SW480 (cell line): ENCODE measurements at regions not wholly inside any gene's neighbourhood (a gene's known extent, or its start where the extent isn't known, plus 50 kb on each side); places are given as distances from the start of the nearest gene placed in this dataset.

ENCODE experiments used
- DNase-seq: peaks from one replicate; pipeline ENCODE4 v3.0.0-alpha.2; 2016; ENCODE audit warnings: low spot score

DNA sequence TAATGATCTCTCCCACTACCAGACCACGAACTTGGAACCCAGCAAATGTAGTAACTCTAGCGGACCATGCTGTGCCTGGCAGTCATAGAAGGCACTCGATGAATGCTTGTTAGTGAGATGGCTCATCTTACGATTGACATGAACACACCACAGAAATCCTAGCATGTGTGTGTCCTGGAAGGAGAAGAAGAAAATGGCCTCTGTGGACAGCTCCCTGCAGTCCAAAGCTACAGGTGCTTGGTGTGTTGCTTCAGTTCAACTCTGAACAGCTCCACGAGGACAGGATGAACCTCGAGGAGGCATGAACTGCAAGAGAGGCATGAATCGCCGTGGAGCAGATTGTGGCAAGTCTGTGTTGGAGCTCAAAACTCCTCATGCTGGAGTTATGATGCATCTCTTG is 93.5 kb downstream of the KLF6 start:
- no peak for DNase-seq

DNA sequence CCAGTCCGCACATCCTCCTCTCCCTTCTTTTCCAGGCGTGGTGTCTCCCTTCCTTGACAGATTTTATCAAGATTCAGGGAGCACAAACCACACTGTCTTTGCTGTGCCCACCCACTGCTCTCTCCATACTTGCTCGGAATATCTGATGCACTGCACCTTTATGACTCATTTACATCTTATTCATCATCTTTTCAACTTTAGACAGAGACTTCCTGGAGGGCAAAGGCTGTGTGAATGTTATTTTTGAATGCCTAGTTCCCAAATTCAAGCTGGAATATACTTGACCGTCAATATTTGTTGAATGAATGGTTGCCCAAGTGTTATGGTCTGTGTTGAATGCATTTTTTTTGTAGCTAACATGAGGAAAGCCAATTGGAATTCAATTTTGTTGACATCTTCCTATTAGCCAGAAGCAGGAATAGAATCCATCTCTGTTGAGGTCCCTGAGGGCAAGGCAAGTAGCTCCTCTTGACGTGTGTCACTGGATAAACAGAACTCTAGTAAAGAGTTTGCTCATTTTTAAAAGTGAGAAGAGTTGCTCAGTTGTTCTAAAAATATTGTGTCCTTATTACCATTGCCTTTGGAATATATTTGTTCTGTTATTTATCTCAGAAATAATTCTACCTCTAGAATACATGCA is 95.0 kb downstream of the KLF6 start:
- DNase-seq = no peak

DNA sequence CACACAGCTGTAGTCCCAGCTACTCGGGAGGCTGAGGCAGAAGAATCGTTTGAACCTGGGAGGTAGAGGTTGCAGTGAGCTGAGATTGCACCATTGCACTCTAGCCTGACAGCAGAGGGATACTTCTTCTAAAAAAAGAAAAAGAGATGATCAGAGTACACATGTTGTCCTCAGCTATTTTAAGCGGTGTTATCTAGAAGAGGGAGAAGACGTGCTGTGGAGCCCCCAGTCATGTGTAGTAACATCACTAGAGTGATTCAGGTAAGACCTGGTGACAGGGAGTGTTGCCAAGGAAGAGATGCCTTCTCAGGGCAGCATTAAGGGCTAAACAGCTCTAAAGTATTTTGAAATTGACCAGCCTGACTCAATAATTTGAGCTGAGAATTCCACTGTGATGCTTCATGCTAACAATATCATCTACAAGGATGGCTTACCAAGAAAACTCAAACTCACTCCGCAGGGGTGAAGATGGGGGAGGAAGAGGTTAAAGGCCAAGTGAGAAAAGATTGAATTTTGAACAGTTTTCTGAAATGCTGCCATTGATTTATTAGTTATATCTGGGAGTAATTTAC is 97.4 kb downstream of the KLF6 start:
- no peak for DNase-seq

DNA sequence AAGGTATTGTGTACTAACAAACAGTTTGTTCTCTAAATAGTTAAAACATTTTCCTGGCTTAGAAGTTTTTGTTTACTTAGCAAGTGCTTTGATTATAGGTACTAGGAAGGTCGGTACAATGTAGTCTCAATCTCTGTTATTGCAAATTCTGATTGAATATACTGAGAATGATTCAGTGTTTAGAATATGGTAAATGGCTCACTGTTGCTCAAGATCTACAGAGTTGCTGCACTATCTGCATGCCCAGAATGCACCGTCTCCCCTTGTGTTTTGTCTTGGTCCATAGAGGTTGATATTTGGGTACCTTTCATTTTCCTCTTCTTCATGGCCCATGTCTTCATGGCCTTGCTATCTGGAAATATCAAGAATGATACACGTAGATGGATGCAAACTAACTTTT is 99.6 kb downstream of the KLF6 start:
- DNase-seq = no peak

DNA sequence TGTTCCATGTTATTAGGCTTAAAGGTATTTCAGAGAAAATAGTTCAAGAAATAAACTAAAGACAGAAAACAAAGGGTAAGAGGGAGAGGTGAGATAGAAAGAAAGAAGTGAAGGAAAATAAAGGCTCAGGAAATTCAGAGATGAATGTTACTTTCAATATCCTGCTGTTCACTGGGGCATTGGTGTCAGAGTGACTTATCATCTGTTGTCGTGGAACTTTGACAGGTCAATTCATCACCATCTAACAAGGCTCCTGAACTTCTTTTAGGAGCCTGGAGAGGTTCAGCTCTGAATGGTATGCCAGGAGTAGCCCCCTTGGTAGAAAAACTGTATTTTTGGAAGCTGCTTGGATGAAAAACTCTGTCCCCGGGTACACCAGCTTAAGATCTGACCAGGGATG is 100.1 kb downstream of the KLF6 start:
- no peak for DNase-seq

DNA sequence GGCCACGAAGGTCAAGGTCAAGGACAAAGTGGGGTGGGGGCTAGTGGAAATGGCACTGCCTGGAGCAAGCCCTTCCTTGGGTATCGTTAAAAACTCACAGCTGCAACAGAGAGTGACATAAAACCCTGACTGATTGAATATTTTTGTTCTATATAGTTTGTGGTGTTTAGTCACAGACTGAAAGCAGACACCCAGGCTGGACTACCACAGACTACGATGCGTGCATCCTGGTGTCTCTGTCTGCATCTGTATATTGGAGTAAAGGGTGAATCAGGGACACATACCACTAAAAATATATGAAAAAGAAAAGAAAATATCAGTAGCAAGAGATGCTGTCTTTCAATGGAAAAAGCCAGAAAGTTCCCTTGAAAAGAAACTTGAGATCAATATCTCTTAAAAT is 101.4 kb downstream of the KLF6 start:
- no peak for DNase-seq

DNA sequence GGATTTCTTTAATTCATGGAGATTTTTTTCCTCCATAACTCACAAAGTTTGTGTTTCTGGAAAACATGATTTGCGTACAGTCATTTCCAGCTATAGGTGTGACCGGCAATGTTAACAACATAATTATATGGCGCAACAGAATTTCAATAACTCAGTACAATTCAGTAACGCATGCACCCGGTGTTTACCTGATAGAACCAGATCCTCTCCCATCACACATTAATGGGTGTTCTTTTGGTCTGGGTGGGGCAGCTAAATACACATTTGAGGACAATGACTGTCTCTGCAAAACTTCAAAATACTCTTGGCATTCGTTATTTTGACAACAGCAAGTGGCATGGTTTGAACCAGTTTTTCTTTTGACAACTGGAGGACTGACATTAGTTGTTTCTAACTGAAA is 102.3 kb downstream of the KLF6 start:
- DNase-seq = no peak

DNA sequence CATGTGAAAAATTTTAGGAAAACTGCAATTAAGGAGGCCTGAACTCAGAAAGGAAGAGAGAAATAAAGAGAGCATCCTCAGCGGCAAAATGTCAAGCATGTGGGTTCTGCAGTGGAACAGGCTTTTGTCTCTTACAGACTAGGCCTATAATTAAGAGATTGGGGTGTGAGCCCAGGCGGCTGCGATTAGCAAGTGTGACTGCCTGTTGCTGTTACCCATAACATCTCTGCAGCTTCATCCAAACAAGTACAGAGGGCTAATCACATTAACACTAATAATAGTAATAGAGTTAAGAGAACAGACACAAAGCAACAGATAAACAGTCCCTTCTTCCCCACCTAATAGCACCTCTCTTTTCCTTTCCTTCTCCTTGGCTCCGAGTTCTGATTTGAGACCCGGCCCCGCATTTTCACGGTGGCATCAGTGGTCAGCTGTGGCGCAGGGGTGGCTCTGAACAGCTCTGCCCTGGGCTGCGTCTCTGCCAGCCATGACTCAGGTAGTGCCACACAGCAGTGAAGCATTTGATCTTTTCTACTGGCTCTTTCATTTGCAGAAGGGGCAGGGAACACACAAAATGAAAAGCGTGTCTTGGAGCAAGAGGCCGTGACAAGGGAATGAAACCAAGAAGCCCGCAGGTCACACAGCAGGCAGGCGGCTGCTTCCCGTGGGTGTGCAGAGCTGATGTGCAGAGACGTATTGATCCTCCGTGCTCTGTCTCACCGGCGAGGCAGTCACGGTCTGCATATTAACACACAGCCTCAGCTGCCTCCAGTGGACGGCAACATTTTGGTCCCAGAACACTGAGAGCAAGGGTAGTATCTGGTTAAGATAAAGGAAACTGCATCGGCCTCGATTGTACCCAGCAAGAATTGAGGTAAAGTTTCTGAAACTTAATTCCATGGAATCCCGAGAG is 103.1 kb downstream of the KLF6 start:
- DNase-seq = no peak

DNA sequence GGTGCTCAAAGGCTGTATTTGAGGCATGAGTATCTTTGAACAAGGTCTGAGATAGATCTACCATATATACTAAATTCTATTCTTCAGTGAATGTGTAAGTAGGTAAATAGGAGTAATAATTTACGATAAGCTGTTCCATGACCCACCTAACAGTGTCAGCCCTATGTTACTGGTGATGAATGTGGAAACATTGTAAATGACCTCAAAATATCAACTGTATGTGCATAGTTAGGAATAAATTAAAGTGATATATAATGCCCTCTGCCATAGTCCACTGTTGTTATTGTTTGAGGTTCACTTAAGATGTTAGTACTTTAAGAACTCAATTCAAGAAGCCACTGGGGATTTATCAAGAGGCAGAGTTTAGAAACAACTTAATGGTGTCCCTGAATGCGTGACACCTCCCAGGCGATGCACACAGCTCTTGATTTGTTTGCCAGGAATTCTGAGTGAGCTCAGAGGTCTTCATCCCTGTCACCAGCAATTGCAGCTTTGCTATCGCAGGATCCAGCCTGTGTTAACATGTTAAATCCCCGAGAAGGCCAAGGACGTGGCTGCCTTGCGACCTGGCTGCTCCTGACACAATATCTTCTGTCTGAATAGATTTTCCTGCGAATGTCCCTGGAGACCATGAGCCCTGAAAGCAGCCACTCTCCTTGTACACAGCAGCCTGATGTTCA is 104.9 kb downstream of the KLF6 start:
- DNase-seq = no peak

DNA sequence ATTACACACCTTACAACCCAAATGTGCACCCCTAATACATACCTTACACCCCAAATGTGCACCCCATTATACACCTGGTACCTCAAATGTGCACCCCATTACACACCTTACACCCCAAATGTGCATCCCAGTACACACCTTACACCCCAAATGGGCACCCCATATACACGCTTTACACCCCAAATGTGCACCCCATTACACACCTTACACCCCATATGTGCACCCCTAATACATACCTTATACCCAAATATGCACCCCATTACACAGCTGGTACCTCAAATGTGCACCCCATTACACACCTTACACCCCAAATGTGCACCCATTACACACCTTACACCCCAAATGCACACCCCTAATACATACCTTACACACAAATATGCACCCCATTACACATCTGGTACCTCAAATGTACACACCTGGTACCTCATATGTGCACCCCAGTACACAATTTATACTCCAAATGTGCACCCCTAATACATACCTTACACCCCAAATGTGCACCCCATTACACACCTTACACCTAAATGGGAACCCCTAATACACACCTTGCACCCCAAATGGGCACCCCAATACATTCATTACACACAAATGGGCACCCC is 106.3 kb downstream of the KLF6 start:
- no peak for DNase-seq

DNA sequence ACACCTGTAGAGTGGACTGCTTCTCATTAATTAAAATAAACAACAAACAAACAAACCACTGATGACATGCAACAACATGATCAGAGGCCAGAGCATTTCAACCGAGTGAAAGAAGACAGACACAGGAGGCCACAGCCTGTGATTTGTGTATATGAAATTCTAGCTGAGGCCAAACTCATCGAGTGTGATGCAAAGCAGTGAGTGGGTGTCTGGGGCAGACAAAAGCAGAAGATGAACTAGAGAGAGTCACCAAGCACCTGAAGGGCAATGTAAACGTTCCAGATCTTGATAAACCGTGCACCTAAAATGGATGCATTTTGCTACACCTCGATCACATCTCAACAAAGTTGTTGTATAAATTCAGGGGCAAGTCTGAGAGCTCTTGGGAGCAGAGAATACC is 108.4 kb downstream of the KLF6 start:
- DNase-seq = no peak

DNA sequence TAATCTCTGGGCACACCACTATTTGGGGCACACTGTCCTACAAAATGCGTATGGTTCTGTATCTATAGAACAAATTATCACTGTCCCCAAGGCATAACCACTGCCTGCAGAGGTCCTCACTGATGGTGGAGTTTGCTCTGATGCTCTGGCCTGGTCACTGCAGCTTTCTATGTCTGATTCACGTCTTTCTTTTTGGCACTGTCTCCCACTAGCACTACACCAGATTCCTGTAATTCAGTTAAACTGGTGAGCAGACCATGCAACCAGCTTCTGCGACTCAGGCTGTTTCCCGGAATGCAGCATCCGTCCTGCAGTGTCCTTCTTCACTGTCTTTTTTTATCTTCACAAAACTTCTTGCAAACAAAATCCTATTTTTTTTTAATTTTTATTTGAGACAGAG is 112.8 kb downstream of the KLF6 start:
- no peak for DNase-seq

DNA sequence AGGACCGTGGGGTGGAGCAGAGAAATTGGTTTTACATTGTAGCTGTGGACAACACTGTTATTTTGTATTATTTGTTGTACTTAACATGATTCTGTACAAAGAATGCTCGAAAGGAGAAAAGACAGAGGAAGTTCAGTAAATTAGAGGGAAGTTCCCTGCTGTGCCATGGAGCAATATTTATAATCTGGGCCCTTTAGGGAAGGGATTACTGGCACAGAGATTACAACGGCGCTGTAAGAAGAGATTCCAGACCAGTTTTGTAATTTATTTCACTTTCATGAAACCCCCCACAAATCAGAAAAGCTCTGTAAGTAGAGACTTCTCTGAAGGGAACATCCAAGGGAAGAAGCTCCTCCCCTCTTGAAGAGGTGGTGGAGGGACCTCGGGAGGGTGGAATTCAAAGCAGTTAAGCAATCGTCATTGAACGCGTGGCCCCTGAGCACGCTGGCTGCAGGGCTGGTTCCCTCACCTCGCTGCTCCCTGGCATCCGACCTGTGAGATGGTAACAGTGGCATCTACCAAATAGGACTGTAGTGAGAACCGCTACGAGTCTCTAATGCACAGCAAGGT is 113.5 kb downstream of the KLF6 start:
- DNase-seq = no peak

DNA sequence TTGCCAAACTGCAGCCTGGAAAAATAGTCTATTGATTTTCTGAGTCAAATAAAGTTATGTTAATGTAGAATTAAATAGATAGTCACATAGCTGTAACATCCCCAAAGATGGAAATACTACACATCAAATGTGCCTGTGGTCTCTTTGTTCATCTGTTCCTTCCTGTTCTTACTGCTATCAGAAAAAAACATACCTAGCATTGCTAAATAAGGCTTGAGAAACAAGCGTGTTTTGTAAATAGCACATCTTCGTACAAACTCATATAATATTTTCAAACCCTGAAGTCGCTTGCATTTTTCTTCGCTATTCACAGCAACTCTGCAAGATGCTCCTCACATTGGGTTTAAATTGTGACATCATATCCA is 116.1 kb downstream of the KLF6 start:
- DNase-seq = no peak

DNA sequence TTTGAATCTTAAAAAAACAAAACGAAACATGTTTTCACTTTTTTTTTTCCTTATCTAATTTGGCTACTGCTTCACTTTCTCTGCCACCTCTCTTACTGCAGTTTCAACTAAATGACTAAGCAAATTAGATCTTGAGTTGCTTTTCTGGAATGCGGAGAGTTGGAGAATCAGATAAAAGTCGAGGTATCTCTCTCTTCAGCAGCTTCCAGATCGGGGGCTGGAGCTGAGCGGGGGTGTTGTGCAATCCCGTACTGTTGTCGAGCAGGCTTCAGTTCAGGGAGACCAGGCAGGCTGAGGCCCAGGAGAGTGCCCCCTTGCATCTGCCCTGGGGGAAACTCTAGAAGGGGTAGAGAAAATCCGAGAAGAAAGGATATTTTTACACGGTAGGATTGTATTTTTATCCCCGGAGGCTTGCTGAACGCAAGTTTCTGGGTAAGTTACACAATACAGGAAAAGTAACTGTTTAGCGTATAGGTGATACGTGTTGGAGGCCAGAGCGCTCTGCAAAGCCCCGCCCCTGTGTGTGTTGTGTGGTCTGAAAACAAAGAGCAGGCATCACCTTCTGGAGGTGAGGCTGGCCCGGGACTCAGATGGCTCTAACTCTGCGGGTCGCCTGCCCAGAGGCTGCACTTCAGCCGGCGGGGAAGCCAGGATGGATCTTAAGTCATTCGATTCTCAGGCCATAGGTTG is 116.6 kb downstream of the KLF6 start:
- DNase-seq = no peak

DNA sequence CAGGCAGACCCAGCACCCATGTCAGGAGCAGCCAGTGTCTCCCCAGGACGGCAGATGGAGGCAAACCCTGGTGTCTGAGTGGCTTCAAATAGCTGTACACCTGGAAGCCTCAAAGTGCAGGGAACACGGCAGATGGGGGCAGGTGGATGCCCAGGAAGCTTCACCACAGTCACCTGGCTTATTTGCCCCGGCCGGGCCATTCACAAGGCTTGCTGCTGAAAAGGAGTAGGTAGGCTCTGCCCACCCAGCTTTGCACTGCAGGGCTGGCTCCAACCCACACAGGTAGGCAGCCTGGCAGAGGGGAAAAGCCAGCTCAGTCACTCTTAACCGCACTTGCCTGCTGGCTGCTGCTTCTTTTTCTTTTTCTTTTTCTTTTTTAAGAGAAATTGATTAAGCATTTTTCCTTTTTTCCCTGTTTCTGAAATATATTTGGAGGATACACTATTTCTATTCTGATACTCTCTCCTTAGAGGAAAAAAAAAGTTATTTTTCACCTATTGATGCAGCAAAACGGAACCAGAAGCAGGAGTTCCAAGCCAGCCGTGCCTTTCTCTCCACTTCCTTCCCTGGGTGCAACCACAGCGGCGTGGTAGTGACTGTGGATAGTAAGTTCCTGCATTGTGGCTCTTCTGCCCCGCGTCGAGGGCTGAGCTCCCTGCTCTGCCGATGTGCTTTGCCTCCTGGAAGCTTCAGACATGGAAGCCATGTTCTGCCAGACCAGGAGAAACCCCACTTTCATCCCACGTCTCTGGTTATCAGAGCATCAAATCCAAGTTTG is 118.3 kb downstream of the KLF6 start:
- DNase-seq = peak; percentile 8

DNA sequence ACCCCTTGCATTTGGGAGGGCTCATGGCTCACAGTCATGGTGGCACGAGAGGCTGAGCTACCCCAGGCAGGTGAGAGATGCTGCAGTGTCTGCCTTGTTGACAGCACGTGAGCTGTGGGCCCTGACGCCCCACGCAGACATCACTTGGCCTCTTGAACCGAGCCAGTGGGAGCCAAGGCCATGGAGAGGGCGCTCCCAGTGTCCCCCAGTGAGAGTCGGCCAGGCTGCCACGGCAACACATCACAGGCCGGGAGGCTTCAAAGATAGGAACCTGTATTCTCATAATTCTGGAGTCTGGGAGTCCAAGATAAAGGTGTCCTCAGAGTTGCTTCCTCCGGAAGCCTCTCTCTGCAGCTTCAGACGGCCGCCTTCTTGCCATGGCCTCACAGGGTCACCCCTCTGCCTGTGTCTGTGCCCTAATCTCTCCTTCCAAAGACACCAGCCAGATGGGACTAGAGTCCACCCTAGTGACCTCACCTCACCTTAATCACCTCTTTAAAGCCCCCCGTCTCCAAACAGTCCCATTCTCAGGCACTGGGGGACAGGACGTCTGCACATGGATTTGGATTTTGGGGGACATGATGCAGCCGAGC is 119.6 kb downstream of the KLF6 start:
- DNase-seq = no peak

DNA sequence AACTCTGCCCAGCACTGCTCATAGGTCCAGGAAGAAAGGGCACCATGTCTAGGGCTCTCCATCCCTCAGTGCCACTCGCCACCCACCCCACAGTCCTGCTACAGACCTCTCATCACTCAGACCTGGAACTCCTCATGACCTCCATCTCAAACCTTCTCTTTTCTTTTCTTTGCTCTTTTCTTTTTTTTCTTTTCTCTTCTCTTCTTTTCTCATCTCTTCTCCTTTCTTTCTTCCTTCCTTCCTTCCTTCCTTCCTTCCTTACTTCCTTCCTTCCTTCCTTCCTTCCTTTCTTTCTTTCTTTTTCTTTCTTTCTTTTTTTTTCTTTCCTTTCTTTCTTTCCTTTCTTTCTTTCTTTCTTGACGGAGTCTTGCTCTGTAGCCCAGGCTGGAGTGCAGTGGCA is 122.2 kb downstream of the KLF6 start:
- DNase-seq = no peak

DNA sequence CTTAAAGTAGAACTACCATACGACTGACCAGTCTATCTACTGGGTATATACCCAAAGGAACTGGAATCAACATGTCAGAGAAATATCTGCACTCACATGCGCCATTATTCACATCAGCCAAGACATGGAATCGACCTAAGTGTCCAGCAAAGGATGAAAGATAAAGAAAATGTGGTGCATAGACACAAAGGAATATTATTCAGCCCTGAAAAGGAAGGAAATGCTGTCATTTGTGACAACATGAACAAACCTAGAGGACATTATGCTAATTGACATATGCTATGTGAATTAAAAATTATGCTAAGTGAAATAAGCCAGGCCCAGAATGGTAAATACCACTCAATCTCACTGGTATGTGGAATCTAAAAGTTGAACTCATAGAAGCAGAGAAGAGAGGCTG is 123.7 kb downstream of the KLF6 start:
- DNase-seq = no peak

DNA sequence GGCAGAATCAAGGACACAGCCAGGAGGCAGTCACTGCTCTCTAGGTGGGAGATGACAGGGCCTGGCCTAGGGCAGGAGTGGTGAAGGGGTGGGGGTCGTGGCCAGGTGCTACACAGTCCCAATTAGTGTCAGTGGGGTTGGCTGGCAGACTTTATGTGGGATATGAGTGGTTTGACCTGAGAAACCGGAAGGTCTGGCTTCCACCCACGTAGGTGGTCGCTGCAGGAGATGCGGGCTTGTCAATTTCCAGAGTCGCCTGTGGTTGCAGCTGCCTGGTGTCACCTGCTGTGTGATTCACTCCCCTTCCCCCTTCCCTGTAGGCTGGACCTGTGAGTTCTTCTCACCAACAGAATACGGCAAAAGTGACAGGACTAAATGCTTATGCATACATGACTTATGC is 124.3 kb downstream of the KLF6 start:
- no peak for DNase-seq
